GM13976 (cell line): ENCODE measurements at regions not wholly inside any gene's neighbourhood (a gene's known extent, or its start where the extent isn't known, plus 50 kb on each side); places are given as distances from the start of the nearest gene placed in this dataset.

Experiments used
- DNase-seq: peaks from one replicate; pipeline ENCODE4 v3.0.0; 2012; ENCODE audit warnings: low spot score
- in situ Hi-C: fragments of 300-500 bp; cut with MboI; formaldehyde crosslinking; loops from one replicate; pipeline ENCODE4 v1.12.0; 2022; ENCODE audit warnings: low sequenced_read_pairs, mixed read lengths, inconsistent platforms; ENCODE audit not compliant: unreplicated experiment
- TF ChIP-seq, protein P1 (sequence below): IDR thresholded peaks from 2 replicates; pipeline ENCODE4 v1.5.1; 2012; ENCODE audit warnings: borderline replicate concordance, mild to moderate bottlenecking; ENCODE audit not compliant: insufficient read depth; ENCODE audit errors: extremely low read depth, missing control alignments, control extremely low read depth

DNA sequence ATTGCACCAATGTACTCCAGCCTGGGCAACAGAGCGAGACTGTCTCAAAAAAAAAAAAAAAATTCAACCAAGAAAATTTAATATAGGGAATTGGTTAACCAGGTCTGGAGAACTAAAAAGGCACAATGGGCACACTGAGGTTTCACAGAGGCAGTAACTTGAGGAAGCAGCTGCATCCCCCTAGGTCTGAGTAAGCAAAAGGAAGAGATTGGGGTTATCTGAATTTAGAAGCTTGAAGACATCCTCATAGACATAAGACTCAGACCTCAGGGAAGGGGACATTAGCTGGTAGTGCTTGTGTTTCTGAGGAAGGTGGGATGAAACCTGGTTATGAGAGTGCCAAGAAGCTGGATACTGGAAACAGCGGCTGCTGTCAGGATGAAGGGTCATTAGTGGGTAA, 50.1 kb upstream of the LEKR1 start:
- TF ChIP-seq, protein P1, sequence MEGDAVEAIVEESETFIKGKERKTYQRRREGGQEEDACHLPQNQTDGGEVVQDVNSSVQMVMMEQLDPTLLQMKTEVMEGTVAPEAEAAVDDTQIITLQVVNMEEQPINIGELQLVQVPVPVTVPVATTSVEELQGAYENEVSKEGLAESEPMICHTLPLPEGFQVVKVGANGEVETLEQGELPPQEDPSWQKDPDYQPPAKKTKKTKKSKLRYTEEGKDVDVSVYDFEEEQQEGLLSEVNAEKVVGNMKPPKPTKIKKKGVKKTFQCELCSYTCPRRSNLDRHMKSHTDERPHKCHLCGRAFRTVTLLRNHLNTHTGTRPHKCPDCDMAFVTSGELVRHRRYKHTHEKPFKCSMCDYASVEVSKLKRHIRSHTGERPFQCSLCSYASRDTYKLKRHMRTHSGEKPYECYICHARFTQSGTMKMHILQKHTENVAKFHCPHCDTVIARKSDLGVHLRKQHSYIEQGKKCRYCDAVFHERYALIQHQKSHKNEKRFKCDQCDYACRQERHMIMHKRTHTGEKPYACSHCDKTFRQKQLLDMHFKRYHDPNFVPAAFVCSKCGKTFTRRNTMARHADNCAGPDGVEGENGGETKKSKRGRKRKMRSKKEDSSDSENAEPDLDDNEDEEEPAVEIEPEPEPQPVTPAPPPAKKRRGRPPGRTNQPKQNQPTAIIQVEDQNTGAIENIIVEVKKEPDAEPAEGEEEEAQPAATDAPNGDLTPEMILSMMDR: no peak
- in situ Hi-C loops: no loop called here
- DNase-seq: no peak
